ENCODE measurements at regions not wholly inside any gene's neighbourhood (a gene's known extent, or its start where the extent isn't known, plus 50 kb on each side); places are given as distances from the start of the nearest gene placed in this dataset.

GRCh38 chr4:181581983-181582382, 661.2 kb upstream of the TENM3 start:
- no CpG with 5 or more reads among the region's 4 CpGs for WGBS, 2 experiments (ENCODE audit: extremely low coverage in 2 of 2, insufficient read length in 1 of 2)
- no peak overlapping the region for H4K91ac ChIP-seq (ENCODE audit: insufficient read depth, low read depth, low read length)
- ChIA-PET POLR2A (ENCODE audit: unreplicated experiment) (no interaction called here), CTCF (no interaction called here)
- H3K9me1 ChIP-seq (ENCODE audit: insufficient read depth, low read length), result no peaks in the 10 kb centered on the region
- no peak overlapping the region for H2AK5ac ChIP-seq (ENCODE audit: low read depth, low read length)
- no peak overlapping the region for H3K4me3 ChIP-seq (ENCODE audit: insufficient read depth, low read depth, low read length)
- no peak overlapping the region for H4K8ac ChIP-seq (ENCODE audit: low read depth in 2 of 2, low read length in 2 of 2)
- H4K5ac ChIP-seq (ENCODE audit: low read depth, low read length), result no peak overlapping the region
- no peak overlapping the region for H3K27ac ChIP-seq (ENCODE audit: insufficient read depth, low read length)
- DNase-seq (no peak), ATAC-seq (ENCODE audit: low read depth) (no peak)
- H2BK120ac ChIP-seq (ENCODE audit: low read depth, low read length), result no peak overlapping the region
- H3K27me3 ChIP-seq (ENCODE audit: control insufficient read depth, insufficient read depth, low read length), result no peaks in the 10 kb centered on the region
- H2BK20ac ChIP-seq (ENCODE audit: low read depth, low read length), result no peak overlapping the region
- no peak overlapping the region for H2AFZ ChIP-seq (replicated peaks; ENCODE audit: low read length, poor library complexity)
- dilution Hi-C loops (cut with HindIII; ENCODE audit: low sequenced_read_pairs, unreplicated experiment) (no loop called here), intact Hi-C loops (cut with micrococcal nuclease) (no loop called here), in situ Hi-C loops (cut with MboI; ENCODE audit: low sequenced_read_pairs) (no loop called here)
- H2BK5ac ChIP-seq (ENCODE audit: low read depth, low read length, poor library complexity, severe bottlenecking), result no peak overlapping the region
- BruUV-seq (replicated peaks), result no TSS peak
- H2BK15ac ChIP-seq (ENCODE audit: low read depth, low read length), result no peak overlapping the region
- H3K18ac ChIP-seq (ENCODE audit: low read depth, low read length), result no peak overlapping the region
- no peak for TF ChIP-seq MAFK (IDR thresholded peaks at IDR 0.05; ENCODE audit: low read depth, low read length)
- no peak for TF ChIP-seq FOS (IDR thresholded peaks at IDR 0.05; ENCODE audit: low read depth, low read length)
- no peak for TF ChIP-seq RAD21 (IDR thresholded peaks at IDR 0.05; ENCODE audit: low read length)
- TF ChIP-seq USF2 (IDR thresholded peaks at IDR 0.05; ENCODE audit: low read depth, low read length), result no peak
- no peak for TF ChIP-seq ELK1 (IDR thresholded peaks at IDR 0.05; ENCODE audit: borderline replicate concordance, low read depth, low read length)
- no peak for TF ChIP-seq POLR2A (IDR thresholded peaks at IDR 0.05; ENCODE audit: low read depth, low read length)
- TF ChIP-seq SMC3 (IDR thresholded peaks at IDR 0.05; ENCODE audit: low read depth, low read length), result no peak
- no peak for TF ChIP-seq RCOR1 (IDR thresholded peaks at IDR 0.05; ENCODE audit: insufficient replicate concordance, low read length)
- H2AK9ac ChIP-seq (replicated peaks; ENCODE audit: low read depth, low read length, poor library complexity), result no peak overlapping the region
- no peaks in the 10 kb centered on the region for H3K79me1 ChIP-seq (ENCODE audit: low read depth in 1 of 2, low read length in 2 of 2)
- H3K4me2 ChIP-seq (ENCODE audit: low read depth, low read length), result no peak overlapping the region
- H4K20me1 ChIP-seq (ENCODE audit: insufficient read depth, low read length), result no peaks in the 10 kb centered on the region
- H3K9me3 ChIP-seq (ENCODE audit: control insufficient read depth, insufficient read depth, low read length), result no peaks in the 10 kb centered on the region
- no peak overlapping the region for H3K4ac ChIP-seq (ENCODE audit: low read depth, low read length)
- H3K36me3 ChIP-seq (ENCODE audit: control insufficient read depth, insufficient read depth, low read length), result no peaks in the 10 kb centered on the region
- no peak overlapping the region for H3K14ac ChIP-seq (replicated peaks; ENCODE audit: low read depth, low read length)
- no peak overlapping the region for H3K56ac ChIP-seq (ENCODE audit: extremely low read depth, insufficient read depth, low read length)
- H3K4me1 ChIP-seq (ENCODE audit: control insufficient read depth, insufficient read depth, low read length), result no peaks in the 10 kb centered on the region
- H3K9ac ChIP-seq (ENCODE audit: low read depth, low read length), result no peak overlapping the region
- no peak overlapping the region for H3K23ac ChIP-seq (ENCODE audit: low read depth, low read length)

Measured in IMR-90 (cell line).